Caco-2 (cell line): ENCODE measurements at regions not wholly inside any gene's neighbourhood (a gene's known extent, or its start where the extent isn't known, plus 50 kb on each side); places are given as distances from the start of the nearest gene placed in this dataset.

ENCODE experiments used
- BruUV-seq: library from RNA; stranded (reverse); fragments of 400-500 nt; replicated peaks from 2 replicates; lab custom pipeline; 2021; lab: Mats Ljungman, UMichigan
- CTCF ChIA-PET: fragments of 300-600 bp; sonication (Branson Sonifier 250); formaldehyde crosslinking; loops from one replicate; lab custom pipeline; 2022; ENCODE audit warnings: antibody characterized with exemption; lab: Charles Lee
- POLR2A ChIA-PET: fragments of 300-600 bp; sonication (Branson Sonifier 250); formaldehyde crosslinking; loops from one replicate; lab custom pipeline; 2022; ENCODE audit warnings: antibody characterized with exemption; lab: Charles Lee
- DNase-seq, 2 experiments: peaks; one replicate each; pipeline versions ENCODE4 v3.0.0 to v3.0.0-alpha.2; 2020 to 2022
- H3K27me3 ChIP-seq: replicated peaks from 2 replicates; pipeline ENCODE4 v1.6.0; 2011; ENCODE audit warnings: low read length; ENCODE audit not compliant: control insufficient read depth, insufficient read depth
- H3K36me3 ChIP-seq: 2 replicates; pipeline ENCODE4 v1.5.1; 2011; ENCODE audit warnings: low read length; ENCODE audit not compliant: control insufficient read depth, insufficient read depth
- H3K4me1 ChIP-seq: fragments of 250-450 bp; sonication (Bioruptor Pico); 2 replicates; pipeline ENCODE4 v1.5.1; 2020; ENCODE audit warnings: mild to moderate bottlenecking
- H3K4me3 ChIP-seq: 2 replicates; pipeline ENCODE4 v1.5.1; 2011; ENCODE audit warnings: low read depth, mild to moderate bottlenecking, control low read depth, low read length
- H3K9me3 ChIP-seq: fragments of 250-450 bp; sonication (Bioruptor Pico); 2 replicates; pipeline ENCODE4 v1.5.1; 2020; ENCODE audit warnings: mild to moderate bottlenecking, moderate library complexity
- H3K27ac Mint-ChIP-seq: one replicate; pipeline ENCODE4 v1.8.0; 2022; ENCODE audit warnings: mixed read lengths; ENCODE audit not compliant: unreplicated experiment
- H3K27me3 Mint-ChIP-seq: one replicate; pipeline ENCODE4 v1.8.0; 2022; ENCODE audit warnings: mixed read lengths; ENCODE audit not compliant: insufficient read depth, unreplicated experiment
- H3K36me3 Mint-ChIP-seq: one replicate; pipeline ENCODE4 v1.8.0; 2022; ENCODE audit warnings: mild to moderate bottlenecking, mixed read lengths; ENCODE audit not compliant: insufficient read depth, unreplicated experiment
- H3K4me1 Mint-ChIP-seq: one replicate; pipeline ENCODE4 v1.8.0; 2022; ENCODE audit warnings: low read depth, mixed read lengths; ENCODE audit not compliant: unreplicated experiment
- H3K4me3 Mint-ChIP-seq: one replicate; pipeline ENCODE4 v1.8.0; 2022; ENCODE audit warnings: mild to moderate bottlenecking, moderate library complexity, mixed read lengths; ENCODE audit not compliant: unreplicated experiment
- H3K9me3 Mint-ChIP-seq: one replicate; pipeline ENCODE4 v1.8.0; 2022; ENCODE audit warnings: mixed read lengths; ENCODE audit not compliant: unreplicated experiment
- CTCF ChIP-seq, 2 experiments: fragments of 200-600 bp in 1 of 2; IDR thresholded peaks; 1 replicate in 1 of 2; 2 replicates in 1 of 2; pipeline versions ENCODE4 v1.5.1 to v1.8.0; 2011 to 2022; ENCODE audit warnings: antibody characterized with exemption in 1 of 2, control low read depth in 1 of 2, inconsistent platforms in 1 of 2, low read depth in 1 of 2, low read length in 1 of 2, mild to moderate bottlenecking in 1 of 2, moderate library complexity in 1 of 2; ENCODE audit not compliant: insufficient read depth in 1 of 2, severe bottlenecking in 1 of 2, unreplicated experiment in 1 of 2
- intact Hi-C: fragments of 100-400 bp; cut with micrococcal nuclease; formaldehyde crosslinking; loops from one replicate; pipeline ENCODE4 v1.10.0; 2022; ENCODE audit not compliant: unreplicated experiment

GRCh38 chr2:240301256-240301795 lies 134.1 kb upstream of the GPC1 start:
- H3K27me3 Mint-ChIP-seq: no peaks in the 10 kb centered on the region
- H3K4me1 Mint-ChIP-seq: no peaks in the 10 kb centered on the region
- no peaks in the 10 kb centered on the region for H3K9me3 ChIP-seq
- ChIA-PET POLR2A (no interaction called here), CTCF (no interaction called here)
- H3K27me3 ChIP-seq: no peaks in the 10 kb centered on the region
- H3K36me3 Mint-ChIP-seq: no peaks in the 10 kb centered on the region
- H3K36me3 ChIP-seq: no peaks in the 10 kb centered on the region
- no peaks in the 10 kb centered on the region for H3K4me1 ChIP-seq
- intact Hi-C loops: no loop called here
- H3K4me3 Mint-ChIP-seq: no peak overlapping the region
- DNase-seq: no peak
- BruUV-seq: no TSS peak
- H3K9me3 Mint-ChIP-seq: no peaks in the 10 kb centered on the region
- no peak overlapping the region for H3K4me3 ChIP-seq
- no peak overlapping the region for H3K27ac Mint-ChIP-seq
- TF ChIP-seq CTCF (IDR thresholded peaks at IDR 0.05; ENCODE audit: insufficient read depth in 1 of 2, low read depth in 1 of 2, low read length in 1 of 2, severe bottlenecking in 1 of 2, unreplicated experiment in 1 of 2): no peak

GRCh38 chr2:240302041-240302440 lies 133.4 kb upstream of the GPC1 start:
- no peak overlapping the region for H3K27ac Mint-ChIP-seq
- CTCF ChIA-PET: no interaction called here
- H3K36me3 Mint-ChIP-seq: no peaks in the 10 kb centered on the region
- BruUV-seq: no TSS peak
- no peaks in the 10 kb centered on the region for H3K27me3 Mint-ChIP-seq
- Histone ChIP-seq H3K4me1 (no peaks in the 10 kb centered on the region), H3K27me3 (no peaks in the 10 kb centered on the region), H3K4me3 (no peak overlapping the region), H3K9me3 (no peaks in the 10 kb centered on the region), H3K36me3 (no peaks in the 10 kb centered on the region)
- no peak for DNase-seq
- no peak for TF ChIP-seq CTCF (IDR thresholded peaks at IDR 0.05; ENCODE audit: insufficient read depth in 1 of 2, low read depth in 1 of 2, low read length in 1 of 2, severe bottlenecking in 1 of 2, unreplicated experiment in 1 of 2)
- POLR2A ChIA-PET: no interaction called here
- H3K4me3 Mint-ChIP-seq: no peak overlapping the region
- no peaks in the 10 kb centered on the region for H3K9me3 Mint-ChIP-seq
- H3K4me1 Mint-ChIP-seq: no peaks in the 10 kb centered on the region
- intact Hi-C loops: no loop called here

GRCh38 chr2:240302933-240303595 lies 132.4 kb upstream of the GPC1 start:
- Mint-ChIP-seq H3K9me3 (no peaks in the 10 kb centered on the region), H3K36me3 (no peaks in the 10 kb centered on the region), H3K27ac (no peak overlapping the region), H3K4me3 (no peak overlapping the region), H3K27me3 (no peaks in the 10 kb centered on the region), H3K4me1 (no peaks in the 10 kb centered on the region)
- H3K9me3 ChIP-seq: no peaks in the 10 kb centered on the region
- no peak for DNase-seq
- no peak overlapping the region for H3K4me3 ChIP-seq
- ChIA-PET CTCF (no interaction called here), POLR2A (no interaction called here)
- H3K27me3 ChIP-seq: no peaks in the 10 kb centered on the region
- BruUV-seq: no TSS peak
- no peak for TF ChIP-seq CTCF (IDR thresholded peaks at IDR 0.05; ENCODE audit: insufficient read depth in 1 of 2, low read depth in 1 of 2, low read length in 1 of 2, severe bottlenecking in 1 of 2, unreplicated experiment in 1 of 2)
- no peaks in the 10 kb centered on the region for H3K4me1 ChIP-seq
- intact Hi-C loops: no loop called here
- H3K36me3 ChIP-seq: no peaks in the 10 kb centered on the region
